ENCODE measurements at regions not wholly inside any gene's neighbourhood (a gene's known extent, or its start where the extent isn't known, plus 50 kb on each side); places are given as distances from the start of the nearest gene placed in this dataset.

GRCh38 chr7:30224511-30225062 is 59.8 kb upstream of the ZNRF2 start:
- no peak overlapping the region for H2AFZ ChIP-seq (ENCODE audit: insufficient read depth, low read depth, low read length, poor library complexity, severe bottlenecking)
- DNase-seq (no peak), ATAC-seq (ENCODE audit: low read depth) (no peak)
- H3K9me3 ChIP-seq (ENCODE audit: control extremely low read depth in 1 of 3, control insufficient read depth in 2 of 3, insufficient read depth in 1 of 3, low read length in 2 of 3) = no peaks in the 10 kb centered on the region
- WGBS (ENCODE audit: insufficient coverage) = 29% methylated on average over 1 of the region's 3 CpGs
- no peaks in the 10 kb centered on the region for H4K20me1 ChIP-seq (ENCODE audit: control insufficient read depth, insufficient read depth, low read length, poor library complexity, severe bottlenecking)
- Mint-ChIP-seq H3K27me3 (no peaks in the 10 kb centered on the region), H3K27ac (no peak overlapping the region), H3K4me1 (peaks cover 22% of the 10 kb centered on the region), H3K4me3 (no peak overlapping the region), H3K9me3 (ENCODE audit: insufficient read depth) (peaks cover 11% of the 10 kb centered on the region)
- H3K4me3 ChIP-seq (ENCODE audit: control extremely low read depth in 1 of 5, extremely low read depth in 1 of 5, insufficient read depth in 1 of 5, low read depth in 2 of 5, low read length in 4 of 5) = no peak overlapping the region
- intact Hi-C loops (cut with micrococcal nuclease) = loop anchor here (2.0 kb wide), 1 partner anchor 24 kb away; no protein-coding TSS in a partner anchor
- H3K79me2 ChIP-seq (ENCODE audit: control insufficient read depth, insufficient read depth, low read length) = no peaks in the 10 kb centered on the region
- POLR2A ChIA-PET = no interaction called here
- H3K36me3 ChIP-seq (replicated peaks in 1 of 2; ENCODE audit: control extremely low read depth in 1 of 2, control insufficient read depth in 1 of 2, extremely low read depth in 1 of 2, insufficient read depth in 2 of 2, low read length in 1 of 2) = no peaks in the 10 kb centered on the region
- CTCF ChIA-PET = interaction anchor here (0.8 kb wide), 1 partner anchor 15 kb away, joined by 3 read pairs; no protein-coding TSS in a partner anchor
- no peak overlapping the region for H3K27ac ChIP-seq (ENCODE audit: low read length in 2 of 2)
- TF ChIP-seq EZH2 (IDR thresholded peaks at IDR 0.05; ENCODE audit: borderline replicate concordance, insufficient read depth, low read depth, low read length, poor library complexity, severe bottlenecking) = no peak
- no peaks in the 10 kb centered on the region for H3K27me3 ChIP-seq (replicated peaks in 1 of 4; ENCODE audit: control extremely low read depth in 1 of 4, control insufficient read depth in 3 of 4, insufficient read depth in 4 of 4, low read length in 3 of 4)
- H3K4me1 ChIP-seq (ENCODE audit: control insufficient read depth in 2 of 2, insufficient read depth in 2 of 2, low read length in 2 of 2) = peaks cover 13 to 16% of the 10 kb centered on the region in 2 donors
- H3K4me2 ChIP-seq (replicated peaks; ENCODE audit: low read depth, low read length, poor library complexity, severe bottlenecking) = no peak overlapping the region
- H3K9ac ChIP-seq (ENCODE audit: low read length) = no peak overlapping the region

DNA sequence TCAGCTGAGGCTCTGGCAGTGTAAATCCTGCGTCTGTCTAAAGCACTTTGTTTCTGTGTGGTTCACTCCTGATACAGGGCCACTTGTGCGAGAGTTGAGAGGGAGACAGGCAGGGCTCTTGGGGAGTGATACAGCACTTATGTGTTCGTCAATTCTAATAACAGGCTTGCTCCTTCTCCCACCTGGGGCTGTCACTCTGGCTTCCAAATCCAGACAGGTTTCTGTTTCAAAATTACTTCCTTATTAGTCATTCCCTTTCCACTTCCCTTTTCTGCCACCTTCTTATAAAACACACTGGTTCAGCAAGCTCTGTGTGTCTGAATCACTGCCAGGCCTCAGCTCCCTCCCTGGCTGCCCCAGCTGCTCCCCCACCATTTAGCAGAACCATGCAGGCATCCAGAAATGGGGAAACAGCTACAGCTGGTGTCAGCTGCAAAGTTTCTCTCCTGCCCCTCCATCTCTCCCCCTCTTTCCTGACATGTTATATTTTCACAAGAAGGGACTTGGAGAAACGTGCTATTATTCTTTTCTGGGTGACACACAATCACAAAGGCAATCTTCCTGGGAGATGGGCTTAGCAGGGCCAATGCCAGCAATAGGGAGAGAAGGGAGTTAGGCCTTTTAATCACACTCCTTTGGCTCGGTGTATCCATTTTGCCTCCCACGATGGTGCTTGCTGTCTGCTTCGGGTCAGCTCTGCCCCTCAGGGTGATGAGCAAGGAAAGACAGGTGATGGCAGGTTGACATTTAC is 58.4 kb upstream of the ZNRF2 start:
- Histone ChIP-seq H2AFZ (ENCODE audit: insufficient read depth, low read depth, low read length, poor library complexity, severe bottlenecking) (peak overlapping the region; percentile 25), H3K27ac (ENCODE audit: low read length in 2 of 2) (peak overlapping the region; percentile 41 to 49), H3K27me3 (replicated peaks in 1 of 4; ENCODE audit: control extremely low read depth in 1 of 4, control insufficient read depth in 3 of 4, insufficient read depth in 4 of 4, low read length in 3 of 4) (no peaks in the 10 kb centered on the region), H3K79me2 (ENCODE audit: control insufficient read depth, insufficient read depth, low read length) (no peaks in the 10 kb centered on the region), H3K36me3 (replicated peaks in 1 of 2; ENCODE audit: control extremely low read depth in 1 of 2, control insufficient read depth in 1 of 2, extremely low read depth in 1 of 2, insufficient read depth in 2 of 2, low read length in 1 of 2) (no peaks in the 10 kb centered on the region), H3K9ac (ENCODE audit: low read length) (no peak overlapping the region), H3K4me2 (replicated peaks; ENCODE audit: low read depth, low read length, poor library complexity, severe bottlenecking) (peak overlapping the region; percentile 28), H3K4me1 (ENCODE audit: control insufficient read depth in 2 of 2, insufficient read depth in 2 of 2, low read length in 2 of 2) (peaks cover 13 to 16% of the 10 kb centered on the region in 2 donors), H3K4me3 (ENCODE audit: control extremely low read depth in 1 of 5, extremely low read depth in 1 of 5, insufficient read depth in 1 of 5, low read depth in 2 of 5, low read length in 4 of 5) (no peak overlapping the region), H3K9me3 (ENCODE audit: control extremely low read depth in 1 of 3, control insufficient read depth in 2 of 3, insufficient read depth in 1 of 3, low read length in 2 of 3) (no peaks in the 10 kb centered on the region), H4K20me1 (ENCODE audit: control insufficient read depth, insufficient read depth, low read length, poor library complexity, severe bottlenecking) (no peaks in the 10 kb centered on the region)
- POLR2A ChIA-PET = no interaction called here
- Mint-ChIP-seq H3K27ac (peak overlapping the region; percentile 85), H3K9me3 (ENCODE audit: insufficient read depth) (peaks cover 4% of the 10 kb centered on the region), H3K27me3 (no peaks in the 10 kb centered on the region), H3K4me1 (peaks cover 22% of the 10 kb centered on the region), H3K4me3 (peak overlapping the region; percentile 6)
- 58% methylated on average over 4 of the region's 7 CpGs for WGBS (ENCODE audit: insufficient coverage)
- TF ChIP-seq, protein P1, sequence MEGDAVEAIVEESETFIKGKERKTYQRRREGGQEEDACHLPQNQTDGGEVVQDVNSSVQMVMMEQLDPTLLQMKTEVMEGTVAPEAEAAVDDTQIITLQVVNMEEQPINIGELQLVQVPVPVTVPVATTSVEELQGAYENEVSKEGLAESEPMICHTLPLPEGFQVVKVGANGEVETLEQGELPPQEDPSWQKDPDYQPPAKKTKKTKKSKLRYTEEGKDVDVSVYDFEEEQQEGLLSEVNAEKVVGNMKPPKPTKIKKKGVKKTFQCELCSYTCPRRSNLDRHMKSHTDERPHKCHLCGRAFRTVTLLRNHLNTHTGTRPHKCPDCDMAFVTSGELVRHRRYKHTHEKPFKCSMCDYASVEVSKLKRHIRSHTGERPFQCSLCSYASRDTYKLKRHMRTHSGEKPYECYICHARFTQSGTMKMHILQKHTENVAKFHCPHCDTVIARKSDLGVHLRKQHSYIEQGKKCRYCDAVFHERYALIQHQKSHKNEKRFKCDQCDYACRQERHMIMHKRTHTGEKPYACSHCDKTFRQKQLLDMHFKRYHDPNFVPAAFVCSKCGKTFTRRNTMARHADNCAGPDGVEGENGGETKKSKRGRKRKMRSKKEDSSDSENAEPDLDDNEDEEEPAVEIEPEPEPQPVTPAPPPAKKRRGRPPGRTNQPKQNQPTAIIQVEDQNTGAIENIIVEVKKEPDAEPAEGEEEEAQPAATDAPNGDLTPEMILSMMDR (IDR thresholded peaks at IDR 0.05) = no peak
- TF ChIP-seq EZH2 (IDR thresholded peaks at IDR 0.05; ENCODE audit: borderline replicate concordance, insufficient read depth, low read depth, low read length, poor library complexity, severe bottlenecking) = no peak
- CTCF ChIA-PET = interaction anchor here (1.0 to 1.2 kb wide), 2 partner anchors 15 to 61 kb away, joined by 3 to 4 read pairs; no protein-coding TSS in a partner anchor
- ATAC-seq (ENCODE audit: low read depth) (peak; percentile 97), DNase-seq (peak; percentile 78)
- intact Hi-C loops (cut with micrococcal nuclease) = loop anchor here (1.0 to 2.0 kb wide), 3 partner anchors 25 to 59 kb away; partner anchors contain the start of gene ZNRF2
